D721Med (cell line): ENCODE measurements at regions not wholly inside any gene's neighbourhood (a gene's known extent, or its start where the extent isn't known, plus 50 kb on each side); places are given as distances from the start of the nearest gene placed in this dataset.

Experiments
- DNase-seq: peaks from one replicate; pipeline ENCODE4 v3.0.0; 2011; ENCODE audit warnings: low spot score; ENCODE audit not compliant: insufficient read length
- FAIRE-seq: peaks from 2 replicates; lab custom pipeline; 2011; peaks lifted over from hg19 to GRCh38; lab: Jason Lieb, UNC
- CTCF ChIP-seq: IDR thresholded peaks from 2 replicates; pipeline ENCODE4 v1.5.1; 2012; ENCODE audit warnings: mild to moderate bottlenecking, control low read depth; ENCODE audit not compliant: insufficient read depth; ENCODE audit errors: missing control alignments

- FAIRE-seq (no peak), DNase-seq (no peak)
- TF ChIP-seq CTCF = no peak
Observed at GRCh38 chr9:38205279-38205678, 136.3 kb upstream of the SHB start.

- TF ChIP-seq CTCF = no peak
- DNase-seq = no peak
- no peak for FAIRE-seq
Observed at GRCh38 chr9:38202336-38202938, 133.4 kb upstream of the SHB start.

GRCh38 chr9:38201844-38202243, 132.8 kb upstream of the SHB start:
- no peak for TF ChIP-seq CTCF
- no peak for DNase-seq
- FAIRE-seq = no peak

- FAIRE-seq (no peak), DNase-seq (no peak)
- TF ChIP-seq CTCF = no peak
Observed at GRCh38 chr9:38200431-38200830, 131.4 kb upstream of the SHB start.

- TF ChIP-seq CTCF = no peak
- FAIRE-seq = no peak
- DNase-seq = no peak
Observed at GRCh38 chr9:38198140-38198539, 129.1 kb upstream of the SHB start.

GRCh38 chr9:38196714-38197113, 127.7 kb upstream of the SHB start:
- no peak for FAIRE-seq
- TF ChIP-seq CTCF = no peak
- no peak for DNase-seq

- TF ChIP-seq CTCF = no peak
- DNase-seq = no peak
- FAIRE-seq = no peak
Observed at GRCh38 chr9:38195737-38196161, 126.7 kb upstream of the SHB start.
